GF-D8 (cell line): ENCODE measurements at regions not wholly inside any gene's neighbourhood (a gene's known extent, or its start where the extent isn't known, plus 50 kb on each side); places are given as distances from the start of the nearest gene placed in this dataset.

ENCODE experiments used
- DNase-seq: peaks from one replicate; lab custom pipeline; 2025; lab: John Stamatoyannopoulos, UW

DNA sequence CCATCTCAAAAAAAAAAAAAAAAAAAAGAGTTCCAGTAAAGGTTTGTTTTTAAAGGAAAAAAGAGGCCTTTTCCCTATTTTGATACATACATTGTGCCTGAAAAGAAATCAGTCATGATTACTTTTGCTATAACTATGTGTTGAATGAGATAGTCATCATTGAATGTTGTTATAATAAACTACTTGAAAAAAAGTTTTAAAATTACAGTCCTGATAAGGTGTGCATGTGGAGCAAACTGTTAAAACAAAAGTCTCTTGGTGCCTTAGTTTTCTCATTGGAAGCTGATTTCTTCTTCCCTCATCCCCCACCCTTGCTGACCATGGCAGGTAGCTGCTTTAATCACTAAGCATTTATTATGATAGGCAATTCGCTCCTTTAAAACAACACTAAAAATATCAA is 172.3 kb upstream of the TBCA start:
- DNase-seq, result no peak

DNA sequence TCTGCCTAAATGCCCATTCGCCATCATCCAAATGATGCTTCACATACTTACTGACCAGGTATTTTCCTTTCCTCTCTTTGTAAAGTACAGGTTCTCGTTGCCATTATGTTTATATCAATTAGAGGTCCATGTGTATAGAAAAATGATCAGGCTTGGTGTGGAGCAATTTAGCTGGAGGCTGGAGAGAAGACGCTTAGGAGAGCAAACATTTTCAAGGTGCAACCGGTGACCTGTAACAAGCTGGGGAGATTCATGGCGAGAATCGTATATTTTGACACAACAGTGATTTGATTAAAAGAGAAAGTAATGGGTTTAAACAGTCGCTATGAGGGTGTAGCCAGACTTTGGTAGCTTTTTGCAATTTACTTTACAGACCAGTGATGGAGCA is 170.9 kb upstream of the TBCA start:
- DNase-seq, result no peak

DNA sequence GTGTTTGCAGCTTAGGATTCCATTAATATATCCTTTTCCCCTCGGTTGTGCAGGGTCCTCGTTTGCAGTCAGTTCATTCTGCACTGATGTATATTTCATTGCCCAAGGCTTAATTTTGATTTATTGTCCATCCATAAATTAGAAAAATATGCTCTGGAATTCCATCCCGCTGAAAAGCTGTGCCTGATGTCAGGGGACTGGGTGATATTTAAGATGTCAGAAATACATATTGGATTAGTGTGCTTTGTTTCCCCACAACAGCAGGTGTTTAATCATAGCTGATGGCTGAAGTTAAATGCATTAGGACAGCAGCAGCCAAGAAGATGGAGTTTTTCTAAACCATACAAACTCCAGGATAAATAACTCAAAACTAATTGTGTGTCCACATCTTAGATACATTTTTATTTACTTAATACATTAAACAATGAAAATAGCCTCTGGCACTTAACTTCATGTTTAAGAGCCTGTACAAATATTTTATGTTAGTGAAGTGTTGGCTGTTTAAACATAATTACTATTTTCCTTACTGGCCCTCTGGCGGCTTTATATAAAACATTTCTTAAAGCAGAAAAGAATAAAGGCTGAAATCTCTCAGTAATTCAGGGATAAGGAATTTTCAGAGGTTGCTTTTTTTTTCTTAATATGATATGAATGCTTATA is 170.4 kb upstream of the TBCA start:
- DNase-seq, result no peak

GRCh38 chr5:77945874-77946273 is 169.7 kb upstream of the TBCA start:
- DNase-seq, result no peak

- no peak for DNase-seq
These were observed 168.7 kb upstream of the TBCA start for GRCh38 chr5:77944757-77945340.

DNA sequence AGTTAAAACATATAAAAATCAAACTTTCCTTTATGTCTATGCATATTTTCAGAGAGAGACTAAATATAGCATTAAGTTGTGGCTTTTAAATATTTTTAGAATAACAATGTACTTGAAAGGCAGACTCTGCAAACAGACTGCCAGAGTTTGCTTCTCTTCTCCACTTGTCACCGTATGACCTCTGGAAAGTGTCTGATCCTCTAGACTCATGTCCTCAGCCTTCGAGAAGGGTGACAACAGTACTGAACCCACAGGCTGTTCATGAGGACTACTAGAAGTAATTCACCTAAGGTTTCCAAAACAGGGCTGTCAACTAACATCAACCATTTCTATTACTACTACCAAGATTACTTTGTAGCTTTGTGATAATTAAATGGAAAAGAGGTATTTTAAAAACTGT is 167.7 kb upstream of the TBCA start:
- DNase-seq, result no peak

DNA sequence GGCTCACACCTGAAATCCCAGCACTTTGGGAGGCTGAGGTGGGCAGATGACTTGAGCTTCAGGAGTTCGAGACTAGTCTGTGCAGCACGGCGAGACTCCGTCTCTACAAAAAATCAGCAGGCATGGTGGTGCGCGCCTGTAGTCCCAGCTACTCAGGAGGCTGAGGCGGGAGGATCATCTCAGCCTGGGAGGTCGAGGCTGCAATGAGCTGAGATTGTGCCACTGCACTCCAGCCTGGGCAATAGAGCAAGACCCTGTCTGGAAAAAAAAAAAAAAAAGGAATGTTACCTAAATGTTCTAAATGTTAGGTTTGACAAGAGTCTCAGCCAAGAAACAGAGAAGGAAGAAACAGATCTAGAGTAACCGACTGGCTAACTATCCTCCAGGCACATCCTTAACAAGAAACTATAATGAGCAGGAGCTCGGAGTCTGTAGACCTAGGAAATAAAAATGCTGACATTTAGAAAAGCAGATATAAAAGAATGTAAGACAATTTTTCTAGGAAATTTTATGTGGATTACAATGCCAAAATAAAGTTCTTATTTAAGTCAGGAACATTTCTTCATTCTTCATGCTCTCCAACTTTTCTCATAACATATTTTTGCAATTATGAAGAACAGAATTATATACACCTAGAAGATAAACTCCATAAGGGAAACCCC is 166.6 kb upstream of the TBCA start:
- no peak for DNase-seq

DNA sequence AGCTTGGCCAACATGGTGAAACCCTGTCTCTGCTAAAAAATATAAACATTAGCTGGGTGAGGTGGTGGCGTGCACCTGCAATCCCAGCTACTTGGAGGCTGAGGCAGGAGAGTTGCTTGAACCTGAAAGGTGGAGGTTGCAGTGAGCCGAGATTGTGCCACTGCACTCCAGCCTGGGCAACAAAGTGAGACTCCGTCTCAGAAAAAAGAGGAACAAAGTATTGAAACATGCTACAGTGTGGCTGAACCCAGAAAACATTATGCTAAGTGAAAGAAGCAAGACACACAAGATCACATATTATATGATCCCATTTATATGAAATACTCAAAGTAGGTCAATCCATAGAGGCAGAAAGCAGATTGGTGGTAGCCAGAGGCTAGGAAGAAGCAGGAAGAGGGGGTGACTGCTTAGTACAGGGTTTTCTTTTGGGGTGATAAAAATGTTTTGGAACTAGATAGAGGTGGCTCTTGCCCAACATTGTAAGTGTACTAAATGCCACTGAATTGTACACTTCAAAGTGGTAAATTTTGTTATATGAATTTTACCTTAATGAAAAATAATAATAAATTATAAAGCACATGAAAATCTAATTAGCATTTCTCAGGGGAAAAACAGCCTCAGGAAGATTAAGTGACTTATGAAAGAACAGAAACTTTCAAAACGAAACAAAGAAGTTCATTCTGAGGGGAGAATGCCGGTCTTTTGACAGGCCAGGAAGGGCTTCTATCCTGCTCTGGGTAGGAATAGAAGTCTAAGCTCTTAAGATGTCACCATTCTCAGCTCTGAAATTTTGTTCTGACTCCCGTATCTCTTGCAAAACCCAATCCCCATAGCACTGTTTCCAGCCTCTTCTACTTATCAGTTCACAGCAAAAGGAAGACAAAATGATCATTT is 161.1 kb upstream of the TBCA start:
- DNase-seq, result no peak

GRCh38 chr5:77936365-77936693 is 160.2 kb upstream of the TBCA start:
- DNase-seq, result no peak

DNA sequence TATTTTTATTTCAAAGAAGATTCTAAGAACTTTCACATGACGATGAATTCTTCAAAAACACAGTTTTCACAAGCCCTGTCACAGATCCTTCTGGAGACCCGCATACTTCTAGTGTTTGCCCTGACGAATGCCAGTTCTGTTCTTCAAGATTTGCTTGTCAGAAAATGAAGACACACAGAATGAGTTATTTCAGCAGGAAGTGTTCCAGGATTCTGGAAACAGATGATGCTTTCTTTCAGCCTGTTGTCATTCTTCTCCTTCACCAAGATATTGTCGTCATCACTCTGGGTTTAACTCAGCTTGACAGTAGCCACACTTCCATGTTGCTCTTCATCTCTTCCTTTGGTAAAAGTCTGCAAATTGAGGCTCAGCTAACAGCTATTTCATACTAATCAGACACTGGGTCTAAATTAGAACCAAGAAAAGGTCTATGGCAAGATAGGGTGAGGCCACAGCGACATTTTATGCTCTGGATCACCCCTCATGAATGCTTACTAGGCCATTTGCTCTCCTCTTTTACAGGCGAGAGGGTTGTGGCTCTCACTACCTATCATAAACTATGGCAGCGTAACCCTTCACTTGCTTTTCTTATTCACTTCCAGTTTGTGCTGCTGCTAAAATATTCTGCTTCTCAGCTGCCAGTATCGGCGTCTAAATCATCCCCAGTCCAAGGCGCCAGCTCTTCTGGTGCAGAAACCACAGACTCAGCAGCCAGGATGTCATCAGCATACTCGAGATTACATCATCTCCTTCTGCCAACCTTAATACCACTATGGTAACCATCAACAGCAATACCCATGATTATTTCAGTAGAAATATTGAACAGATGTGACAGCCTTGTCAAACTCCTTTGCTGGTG is 159.6 kb upstream of the TBCA start:
- DNase-seq, result peak; percentile 2

DNA sequence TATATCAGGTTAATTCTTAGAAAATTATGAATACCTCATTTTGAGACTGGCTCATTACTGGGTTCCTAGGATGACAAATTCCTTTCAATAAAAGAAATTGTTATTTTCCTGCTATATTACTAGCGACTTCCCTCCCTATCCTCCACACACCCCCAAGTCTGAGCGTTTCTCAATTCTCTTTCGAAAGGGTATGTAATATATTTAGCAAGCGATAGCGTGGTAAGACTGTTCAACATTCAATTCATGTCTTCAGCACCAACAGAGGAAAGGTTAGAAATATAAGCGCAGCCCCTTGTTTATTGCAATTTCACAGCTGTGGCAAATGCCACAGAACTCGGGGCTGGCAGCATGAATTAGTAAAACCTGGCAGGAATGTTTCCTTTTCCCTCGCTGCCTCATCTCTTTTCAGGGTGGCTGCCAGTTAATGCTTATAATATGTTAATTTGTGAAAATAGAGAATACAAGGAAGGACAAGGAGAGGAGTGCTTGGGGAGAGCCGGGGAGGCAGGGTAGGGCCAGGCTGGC is 152.7 kb upstream of the TBCA start:
- DNase-seq, result no peak

GRCh38 chr5:77926337-77926736 is 150.2 kb upstream of the TBCA start:
- no peak for DNase-seq

DNA sequence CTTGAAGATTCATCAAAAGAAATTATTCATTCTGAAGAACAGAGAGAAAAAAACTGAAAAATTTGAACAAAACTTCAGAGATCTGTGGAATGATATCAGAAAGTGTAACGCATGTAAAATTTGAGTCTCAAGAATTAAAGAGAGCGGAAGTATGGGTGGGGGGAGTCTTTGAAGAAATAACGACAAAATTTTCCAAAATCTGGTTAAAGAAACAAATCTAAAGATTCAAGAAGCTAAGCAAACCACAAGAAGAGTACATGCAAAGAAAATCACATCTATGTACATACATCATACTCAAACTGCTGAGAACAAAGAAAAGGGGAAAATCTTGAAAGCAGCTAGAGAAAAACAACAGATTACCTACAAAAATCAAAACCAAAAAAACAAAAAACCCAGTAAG is 149.4 kb upstream of the TBCA start:
- no peak for DNase-seq

- DNase-seq, result no peak
These were observed 147.9 kb upstream of the TBCA start for GRCh38 chr5:77924081-77924480.

GRCh38 chr5:77923666-77924065 is 147.5 kb upstream of the TBCA start:
- DNase-seq, result no peak

- DNase-seq, result no peak
These were observed 145.1 kb upstream of the TBCA start for GRCh38 chr5:77921094-77921768.

- no peak for DNase-seq
These were observed 144.4 kb upstream of the TBCA start for GRCh38 chr5:77920359-77921058.

DNA sequence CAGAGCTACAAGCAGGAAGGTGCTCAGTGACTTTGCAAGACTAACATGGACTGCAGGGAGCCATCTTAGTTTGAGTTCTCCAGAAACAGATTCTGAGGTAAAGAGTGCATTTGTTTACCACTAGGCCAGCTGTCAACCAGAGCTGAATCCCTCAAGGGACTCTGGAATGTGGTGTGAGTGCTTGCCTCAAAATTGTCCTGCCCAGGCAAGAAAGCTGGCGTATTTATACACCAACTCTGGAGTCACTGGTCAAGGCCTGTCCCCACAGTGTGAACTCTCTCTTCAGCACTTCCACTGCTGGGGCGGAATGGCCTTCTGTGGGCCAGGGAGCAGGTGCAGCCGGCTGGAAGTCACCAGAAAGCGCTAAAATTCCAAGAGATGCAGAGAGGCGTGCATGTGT is 139.2 kb upstream of the TBCA start:
- no peak for DNase-seq

- no peak for DNase-seq
These were observed 136.6 kb upstream of the TBCA start for GRCh38 chr5:77912721-77913120.

- no peak for DNase-seq
These were observed 134.6 kb upstream of the TBCA start for GRCh38 chr5:77910602-77911188.
